ENCODE measurements at regions not wholly inside any gene's neighbourhood (a gene's known extent, or its start where the extent isn't known, plus 50 kb on each side); places are given as distances from the start of the nearest gene placed in this dataset.

DNA sequence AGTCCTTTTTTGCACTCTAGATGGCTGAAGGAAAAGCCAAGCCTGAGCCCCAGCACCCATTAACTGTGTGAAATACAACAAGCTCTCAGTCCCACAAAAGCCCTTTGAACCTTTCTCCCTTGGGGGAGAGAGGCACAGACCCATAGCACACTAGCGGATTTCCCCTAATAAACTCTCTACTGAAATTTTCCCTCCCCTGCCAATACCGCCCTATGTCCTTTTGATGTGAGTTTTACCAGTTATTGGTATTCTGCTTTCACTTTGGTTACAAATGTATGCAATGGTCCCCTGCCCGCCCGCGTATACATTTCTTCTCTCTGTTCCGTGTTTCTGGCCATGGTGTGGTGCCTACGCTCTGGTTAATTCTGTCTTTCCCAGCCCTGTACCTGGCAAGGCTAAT, 54.0 kb upstream of the MYO16 start:
- TF ChIP-seq CTCF (conservative IDR thresholded peaks at IDR 0.05; ENCODE audit: low read depth), result no peak

More for the DNA sequence above, 54.0 kb upstream of the MYO16 start:
- POLR2A ChIA-PET (ENCODE audit: low non-redundant PET), result no interaction called here
- CTCF ChIA-PET, result no interaction called here
- no peak for DNase-seq (ENCODE audit: low spot score)
- H3K27ac ChIP-seq, result no peak overlapping the region

Measured in RWPE1 (cell line).